ENCODE measurements at regions not wholly inside any gene's neighbourhood (a gene's known extent, or its start where the extent isn't known, plus 50 kb on each side); places are given as distances from the start of the nearest gene placed in this dataset.

GRCh38 chr11:21894492-21894891 lies 298.4 kb upstream of the ANO5 start:
- no peak overlapping the region for H3K4me3 ChIP-seq (replicated peaks; ENCODE audit: low read depth, low read length)
- TF ChIP-seq CTCF (IDR thresholded peaks at IDR 0.05; ENCODE audit: low read length, missing control alignments) = no peak
- DNase-seq (ENCODE audit: low read depth) = no peak

GRCh38 chr11:21895686-21896085 lies 297.2 kb upstream of the ANO5 start:
- no peak for TF ChIP-seq CTCF (IDR thresholded peaks at IDR 0.05; ENCODE audit: low read length, missing control alignments)
- no peak for DNase-seq (ENCODE audit: low read depth)
- no peak overlapping the region for H3K4me3 ChIP-seq (replicated peaks; ENCODE audit: low read depth, low read length)

- H3K4me3 ChIP-seq (replicated peaks; ENCODE audit: low read depth, low read length) = no peak overlapping the region
- no peak for TF ChIP-seq CTCF (IDR thresholded peaks at IDR 0.05; ENCODE audit: low read length, missing control alignments)
- DNase-seq (ENCODE audit: low read depth) = no peak
Observed at GRCh38 chr11:21896216-21896615, 296.7 kb upstream of the ANO5 start.

GRCh38 chr11:21896746-21897602 lies 295.9 kb upstream of the ANO5 start:
- no peak overlapping the region for H3K4me3 ChIP-seq (replicated peaks; ENCODE audit: low read depth, low read length)
- no peak for TF ChIP-seq CTCF (IDR thresholded peaks at IDR 0.05; ENCODE audit: low read length, missing control alignments)
- no peak for DNase-seq (ENCODE audit: low read depth)

GRCh38 chr11:21897752-21898151 lies 295.1 kb upstream of the ANO5 start:
- DNase-seq (ENCODE audit: low read depth) = no peak
- TF ChIP-seq CTCF (IDR thresholded peaks at IDR 0.05; ENCODE audit: low read length, missing control alignments) = no peak
- no peak overlapping the region for H3K4me3 ChIP-seq (replicated peaks; ENCODE audit: low read depth, low read length)

- DNase-seq (ENCODE audit: low read depth) = no peak
- TF ChIP-seq CTCF (IDR thresholded peaks at IDR 0.05; ENCODE audit: low read length, missing control alignments) = no peak
- no peak overlapping the region for H3K4me3 ChIP-seq (replicated peaks; ENCODE audit: low read depth, low read length)
Observed at GRCh38 chr11:21908211-21908610, 284.7 kb upstream of the ANO5 start.

- TF ChIP-seq CTCF (IDR thresholded peaks at IDR 0.05; ENCODE audit: low read length, missing control alignments) = no peak
- no peak overlapping the region for H3K4me3 ChIP-seq (replicated peaks; ENCODE audit: low read depth, low read length)
- DNase-seq (ENCODE audit: low read depth) = no peak
Observed at GRCh38 chr11:21909145-21909544, 283.7 kb upstream of the ANO5 start.
